H1 (cell line): ENCODE measurements at regions not wholly inside any gene's neighbourhood (a gene's known extent, or its start where the extent isn't known, plus 50 kb on each side); places are given as distances from the start of the nearest gene placed in this dataset.

Source experiments
- ATF3 ChIP-seq: IDR thresholded peaks from 2 replicates; pipeline ENCODE4 v1.6.1; 2011; ENCODE audit warnings: low read depth, mild to moderate bottlenecking, low read length; ENCODE audit not compliant: insufficient read depth
- CTCF ChIP-seq, 3 experiments: IDR thresholded peaks; 1 replicate in 2 of 3; 2 replicates in 1 of 3; pipeline versions ENCODE4 v1.5.1 to v1.6.1; 2011; ENCODE audit warnings: low read length in 3 of 3, mild to moderate bottlenecking in 3 of 3, inconsistent platforms in 2 of 3, low read depth in 1 of 3, moderate library complexity in 1 of 3; ENCODE audit not compliant: insufficient read depth in 1 of 3; ENCODE audit errors: control extremely low read depth in 1 of 3
- SIRT6 ChIP-seq: IDR thresholded peaks from one replicate; pipeline ENCODE4 v1.7.1; 2012; ENCODE audit warnings: low read length, inconsistent platforms
- SUZ12 ChIP-seq: fragments of 200-600 bp; sonication (generic); IDR thresholded peaks from 2 replicates; pipeline ENCODE4 v1.6.1; 2012; ENCODE audit warnings: mild to moderate bottlenecking, inconsistent platforms, low read length, moderate library complexity, mixed read lengths
- TEAD4 ChIP-seq: IDR thresholded peaks from 2 replicates; pipeline ENCODE4 v1.6.1; 2012; ENCODE audit warnings: low read depth, low read length, inconsistent platforms, mixed read lengths

- TF ChIP-seq CTCF (IDR thresholded peaks at IDR 0.05; ENCODE audit: control extremely low read depth in 1 of 3, insufficient read depth in 1 of 3, low read depth in 1 of 3, low read length in 3 of 3): no peak
- TF ChIP-seq TEAD4: no peak
- TF ChIP-seq SIRT6: no peak
- no peak for TF ChIP-seq SUZ12
- TF ChIP-seq ATF3: no peak
- TF ChIP-seq, all 59 proteins: peak for 0
Measured at GRCh38 chr21:28436286-28436932, 556.3 kb downstream of the LTN1 start (continued).
